ENCODE measurements at regions not wholly inside any gene's neighbourhood (a gene's known extent, or its start where the extent isn't known, plus 50 kb on each side); places are given as distances from the start of the nearest gene placed in this dataset.

GRCh38 chr13:91100944-91101343, 246.5 kb upstream of the MIR17HG start:
- no peak for TF ChIP-seq POLR2A (IDR thresholded peaks at IDR 0.05)
- TF ChIP-seq CTCF (IDR thresholded peaks at IDR 0.05): no peak
- no peak for TF ChIP-seq POLR2AphosphoS5 (IDR thresholded peaks at IDR 0.05)

All from sigmoid colon (tissue), 4 donors.